ENCODE measurements at regions not wholly inside any gene's neighbourhood (a gene's known extent, or its start where the extent isn't known, plus 50 kb on each side); places are given as distances from the start of the nearest gene placed in this dataset.

DNA sequence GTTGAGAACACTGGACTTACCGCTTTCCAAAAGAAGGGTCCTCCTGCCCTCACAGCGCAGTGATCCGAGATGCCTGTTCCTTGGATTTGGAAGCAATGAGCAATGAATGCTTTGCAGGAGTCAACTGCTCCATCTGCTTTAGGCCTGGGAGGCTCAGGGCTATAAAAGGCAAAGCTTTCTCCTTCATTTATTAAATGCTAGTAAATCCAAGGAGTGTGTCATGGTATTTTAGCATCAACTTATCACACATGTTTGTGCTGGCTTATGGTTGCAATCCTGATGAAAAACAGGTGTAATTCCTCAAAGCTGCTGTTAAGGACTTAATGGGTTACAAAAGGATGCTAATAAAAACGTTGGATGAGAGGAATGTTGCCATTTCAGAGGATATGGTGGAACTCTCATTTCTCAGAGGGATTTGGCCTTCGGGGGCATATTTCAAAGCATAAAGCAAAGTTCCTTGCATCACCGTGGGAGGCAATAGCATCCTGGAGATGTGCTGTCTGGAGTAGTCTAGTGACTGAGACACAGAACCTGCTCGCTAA is 158.5 kb upstream of the TPM1 start:
- no peak overlapping the region for H3K4me3 ChIP-seq
- no peak overlapping the region for H3K27ac ChIP-seq
- TF ChIP-seq CTCF (IDR thresholded peaks at IDR 0.05) = no peak
- DNase-seq (ENCODE audit: low spot score in 2 of 2) = no peak
- intact Hi-C loops (cut with DNase I) = no loop called here
- H3K4me1 ChIP-seq = no peaks in the 10 kb centered on the region
- no peaks in the 10 kb centered on the region for H3K36me3 ChIP-seq
- no peaks in the 10 kb centered on the region for H3K27me3 ChIP-seq
- H3K9me3 ChIP-seq = no peaks in the 10 kb centered on the region

GRCh38 chr15:62886431-62887071 is 156.0 kb upstream of the TPM1 start:
- intact Hi-C loops (cut with DNase I) = no loop called here

DNA sequence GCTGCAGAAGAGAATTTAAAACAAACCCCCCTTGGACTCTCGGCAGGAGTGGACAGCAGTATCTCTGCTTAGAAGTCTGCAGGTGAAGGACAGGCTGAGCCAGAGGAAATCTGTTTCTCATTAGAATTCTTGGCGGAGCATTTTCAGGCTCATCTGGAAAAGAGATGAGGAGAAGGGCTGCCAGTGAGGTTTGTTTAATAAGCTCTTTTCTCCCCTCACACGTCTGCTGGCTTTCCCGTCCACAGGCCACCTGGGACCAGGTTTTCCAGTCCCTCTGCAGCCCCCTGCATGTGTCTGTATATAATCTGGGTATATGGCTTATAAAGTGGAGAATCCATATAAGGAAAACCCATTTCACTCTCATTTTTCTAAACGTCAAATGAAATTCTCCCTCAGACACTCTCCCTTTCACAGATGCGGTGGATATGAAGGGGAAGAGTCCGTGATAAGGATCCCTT is 155.4 kb upstream of the TPM1 start:
- no peaks in the 10 kb centered on the region for H3K4me1 ChIP-seq
- no peaks in the 10 kb centered on the region for H3K9me3 ChIP-seq
- H3K4me3 ChIP-seq = no peak overlapping the region
- no peaks in the 10 kb centered on the region for H3K36me3 ChIP-seq
- TF ChIP-seq CTCF (IDR thresholded peaks at IDR 0.05) = no peak
- intact Hi-C loops (cut with DNase I) = no loop called here
- no peak for DNase-seq (ENCODE audit: low spot score in 2 of 2)
- no peak overlapping the region for H3K27ac ChIP-seq
- no peaks in the 10 kb centered on the region for H3K27me3 ChIP-seq

More at GRCh38 chr15:62886431-62887071, 156.0 kb upstream of the TPM1 start:
- Histone ChIP-seq H3K27me3 (no peaks in the 10 kb centered on the region), H3K36me3 (no peaks in the 10 kb centered on the region), H3K9me3 (no peaks in the 10 kb centered on the region), H3K27ac (no peak overlapping the region), H3K4me3 (no peak overlapping the region), H3K4me1 (no peaks in the 10 kb centered on the region)
- DNase-seq (ENCODE audit: low spot score in 2 of 2) = no peak
- TF ChIP-seq CTCF (IDR thresholded peaks at IDR 0.05) = no peak

DNA sequence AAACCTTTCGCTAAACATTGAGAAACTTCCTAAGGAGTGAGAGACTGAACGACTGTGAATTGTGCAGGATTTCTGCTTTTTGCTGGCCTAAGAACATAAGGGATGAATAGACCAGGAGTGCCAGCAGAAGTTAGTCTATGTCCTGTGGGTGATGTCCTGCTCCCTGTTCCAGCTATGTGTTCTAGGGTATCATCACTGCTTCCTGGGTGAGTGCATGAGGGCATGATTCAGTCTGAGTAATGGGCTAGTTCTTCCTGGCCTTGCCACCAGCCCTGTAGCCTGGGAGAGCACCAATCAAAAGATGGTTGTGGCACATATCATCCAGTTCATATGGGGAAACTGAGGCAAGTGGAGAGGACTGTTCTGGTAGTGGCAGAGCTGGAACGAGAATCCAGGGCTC is 153.9 kb upstream of the TPM1 start:
- DNase-seq (ENCODE audit: low spot score in 2 of 2) = no peak
- Histone ChIP-seq H3K27me3 (no peaks in the 10 kb centered on the region), H3K27ac (no peak overlapping the region), H3K4me3 (no peak overlapping the region), H3K36me3 (no peaks in the 10 kb centered on the region), H3K4me1 (no peaks in the 10 kb centered on the region), H3K9me3 (no peaks in the 10 kb centered on the region)
- intact Hi-C loops (cut with DNase I) = no loop called here
- no peak for TF ChIP-seq CTCF (IDR thresholded peaks at IDR 0.05)

DNA sequence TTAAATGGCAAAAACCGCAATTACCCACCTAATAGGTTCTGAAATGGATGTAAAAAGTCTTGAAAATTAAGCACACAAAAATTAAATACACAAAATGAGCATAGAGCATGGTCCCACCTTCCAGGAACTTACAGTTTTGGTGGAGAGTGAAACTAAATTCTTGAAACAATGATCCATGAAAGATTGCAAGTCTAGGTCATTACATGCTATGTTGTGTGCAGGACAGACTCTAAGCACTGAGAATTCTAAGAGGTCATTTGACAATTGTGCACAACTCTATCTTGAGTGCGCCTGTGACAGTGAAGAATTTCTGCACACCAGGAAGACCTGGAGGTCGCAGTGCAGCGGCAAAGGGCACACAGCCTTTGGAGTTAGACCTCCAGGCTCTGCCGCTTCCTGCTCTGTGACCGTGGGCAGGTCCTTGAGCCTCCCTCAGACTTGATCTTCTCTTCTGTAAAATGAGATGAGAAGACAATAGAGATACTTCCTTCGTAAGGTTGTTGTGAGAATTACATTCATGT is 153.3 kb upstream of the TPM1 start:
- H3K4me1 ChIP-seq = no peaks in the 10 kb centered on the region
- no peak for TF ChIP-seq CTCF (IDR thresholded peaks at IDR 0.05)
- intact Hi-C loops (cut with DNase I) = no loop called here
- H3K27me3 ChIP-seq = no peaks in the 10 kb centered on the region
- H3K27ac ChIP-seq = no peak overlapping the region
- DNase-seq (ENCODE audit: low spot score in 2 of 2) = no peak
- no peaks in the 10 kb centered on the region for H3K9me3 ChIP-seq
- H3K36me3 ChIP-seq = no peaks in the 10 kb centered on the region
- H3K4me3 ChIP-seq = no peak overlapping the region

Measured in ascending aorta (tissue), 2 donors.